CD4-positive, alpha-beta T cell (primary cell): ENCODE measurements at regions not wholly inside any gene's neighbourhood (a gene's known extent, or its start where the extent isn't known, plus 50 kb on each side); places are given as distances from the start of the nearest gene placed in this dataset.
"Not testable (repeated sequence)": the region's sequence is repeated elsewhere in the genome, so short reads cannot be mapped to it uniquely, and the experiment has no call there.

Experiments used
- ATAC-seq: fragments of 200-7000 bp; cut with Tn5 transposase; one replicate; pipeline ENCODE4 v1.10.0; 2022; ENCODE audit warnings: mild to moderate bottlenecking; ENCODE audit not compliant: poor library complexity
- CTCF ChIA-PET: fragments of 350-600 bp; sonication (Branson Sonifier 250); formaldehyde crosslinking; loops from one replicate; lab custom pipeline; 2021; ENCODE audit warnings: antibody characterized with exemption, inconsistent platforms; lab: Charles Lee
- POLR2A ChIA-PET: fragments of 350-600 bp; sonication (Branson Sonifier 250); formaldehyde crosslinking; loops from one replicate; lab custom pipeline; 2021; ENCODE audit warnings: antibody characterized with exemption, inconsistent platforms; lab: Charles Lee
- DNase-seq, 14 experiments: peaks; one replicate each; pipeline ENCODE4 v3.0.0-alpha.2; 2013 to 2020; ENCODE audit warnings: mixed read lengths in 2 of 14
- H3K27ac ChIP-seq, 2 donors: one replicate each; pipeline versions ENCODE4 v1.5.1 to v1.7.0; 2013; ENCODE audit warnings: low read length in 2 of 2, low read depth in 1 of 2, mild to moderate bottlenecking in 1 of 2
- H3K27me3 ChIP-seq, 2 experiments: 1 replicate in 1 of 2; 2 replicates in 1 of 2; pipeline versions ENCODE4 v1.6.1 to v1.7.0; 2013; ENCODE audit warnings: low read length in 2 of 2, control low read depth in 1 of 2, mild to moderate bottlenecking in 1 of 2, moderate library complexity in 1 of 2; ENCODE audit not compliant: insufficient read depth in 2 of 2, control insufficient read depth in 1 of 2
- H3K36me3 ChIP-seq: one replicate; pipeline ENCODE4 v1.6.1; 2013; ENCODE audit warnings: low read length, control low read depth; ENCODE audit not compliant: insufficient read depth
- H3K4me1 ChIP-seq: one replicate; pipeline ENCODE4 v1.6.1; 2013; ENCODE audit warnings: low read length, control low read depth; ENCODE audit not compliant: insufficient read depth
- H3K4me3 ChIP-seq: one replicate; pipeline ENCODE4 v1.5.1; 2013; ENCODE audit warnings: mild to moderate bottlenecking, low read length, moderate library complexity
- H3K9me3 ChIP-seq, 2 experiments: 1 replicate in 1 of 2; 2 replicates in 1 of 2; pipeline versions ENCODE4 v1.6.1 to v1.7.0; 2013; ENCODE audit warnings: low read length in 2 of 2, mild to moderate bottlenecking in 2 of 2, control low read depth in 1 of 2, moderate library complexity in 1 of 2; ENCODE audit not compliant: control insufficient read depth in 1 of 2, insufficient read depth in 1 of 2
- H3K27ac Mint-ChIP-seq: one replicate; pipeline ENCODE4 v1.8.0; 2020; ENCODE audit warnings: mixed read lengths
- H3K27me3 Mint-ChIP-seq: one replicate; pipeline ENCODE4 v1.8.0; 2021; ENCODE audit warnings: mixed read lengths
- H3K36me3 Mint-ChIP-seq: one replicate; pipeline ENCODE4 v1.8.0; 2021; ENCODE audit warnings: low read depth, mixed read lengths
- H3K4me1 Mint-ChIP-seq: one replicate; pipeline ENCODE4 v1.8.0; 2021; ENCODE audit warnings: low read depth, mixed read lengths
- H3K4me3 Mint-ChIP-seq: one replicate; pipeline ENCODE4 v1.8.0; 2020; ENCODE audit warnings: mild to moderate bottlenecking, mixed read lengths
- H3K9me3 Mint-ChIP-seq: one replicate; pipeline ENCODE4 v1.8.0; 2020; ENCODE audit warnings: mixed read lengths
- intact Hi-C, 2 experiments: fragments of 100-400 bp; cut with DNase I in 1 of 2; cut with micrococcal nuclease in 1 of 2; formaldehyde crosslinking; loops; one replicate each; pipeline versions ENCODE4 v1.15.1 to v1.9.0; 2023 to 2025; cut with DNase I, micrococcal nuclease
- TF ChIP-seq, protein P1 (sequence below): fragments of 200-600 bp; IDR thresholded peaks from one replicate; pipeline ENCODE4 v1.8.0; 2022; ENCODE audit warnings: antibody characterized with exemption, mild to moderate bottlenecking

- Mint-ChIP-seq H3K9me3 (peaks cover 10% of the 10 kb centered on the region), H3K27ac (no peak overlapping the region), H3K27me3 (no peaks in the 10 kb centered on the region), H3K4me3 (no peak overlapping the region), H3K4me1 (no peaks in the 10 kb centered on the region), H3K36me3 (no peaks in the 10 kb centered on the region)
- DNase-seq, result no peak
- peaks cover 0 to 2% of the 10 kb centered on the region in 2 experiments for H3K9me3 ChIP-seq
- intact Hi-C loops, result no loop called here
- POLR2A ChIA-PET, result no interaction called here
- CTCF ChIA-PET, result no interaction called here
- no peak for ATAC-seq
- H3K4me3 ChIP-seq, result no peak overlapping the region
- H3K27ac ChIP-seq, result no peak overlapping the region
- TF ChIP-seq, protein P1, sequence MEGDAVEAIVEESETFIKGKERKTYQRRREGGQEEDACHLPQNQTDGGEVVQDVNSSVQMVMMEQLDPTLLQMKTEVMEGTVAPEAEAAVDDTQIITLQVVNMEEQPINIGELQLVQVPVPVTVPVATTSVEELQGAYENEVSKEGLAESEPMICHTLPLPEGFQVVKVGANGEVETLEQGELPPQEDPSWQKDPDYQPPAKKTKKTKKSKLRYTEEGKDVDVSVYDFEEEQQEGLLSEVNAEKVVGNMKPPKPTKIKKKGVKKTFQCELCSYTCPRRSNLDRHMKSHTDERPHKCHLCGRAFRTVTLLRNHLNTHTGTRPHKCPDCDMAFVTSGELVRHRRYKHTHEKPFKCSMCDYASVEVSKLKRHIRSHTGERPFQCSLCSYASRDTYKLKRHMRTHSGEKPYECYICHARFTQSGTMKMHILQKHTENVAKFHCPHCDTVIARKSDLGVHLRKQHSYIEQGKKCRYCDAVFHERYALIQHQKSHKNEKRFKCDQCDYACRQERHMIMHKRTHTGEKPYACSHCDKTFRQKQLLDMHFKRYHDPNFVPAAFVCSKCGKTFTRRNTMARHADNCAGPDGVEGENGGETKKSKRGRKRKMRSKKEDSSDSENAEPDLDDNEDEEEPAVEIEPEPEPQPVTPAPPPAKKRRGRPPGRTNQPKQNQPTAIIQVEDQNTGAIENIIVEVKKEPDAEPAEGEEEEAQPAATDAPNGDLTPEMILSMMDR, result no peak
- H3K4me1 ChIP-seq, result no peaks in the 10 kb centered on the region
- no peaks in the 10 kb centered on the region for H3K27me3 ChIP-seq
- H3K36me3 ChIP-seq, result no peaks in the 10 kb centered on the region
Observed at GRCh38 chr9:106486685-106487084, 376.3 kb upstream of the ZNF462 start.

DNA sequence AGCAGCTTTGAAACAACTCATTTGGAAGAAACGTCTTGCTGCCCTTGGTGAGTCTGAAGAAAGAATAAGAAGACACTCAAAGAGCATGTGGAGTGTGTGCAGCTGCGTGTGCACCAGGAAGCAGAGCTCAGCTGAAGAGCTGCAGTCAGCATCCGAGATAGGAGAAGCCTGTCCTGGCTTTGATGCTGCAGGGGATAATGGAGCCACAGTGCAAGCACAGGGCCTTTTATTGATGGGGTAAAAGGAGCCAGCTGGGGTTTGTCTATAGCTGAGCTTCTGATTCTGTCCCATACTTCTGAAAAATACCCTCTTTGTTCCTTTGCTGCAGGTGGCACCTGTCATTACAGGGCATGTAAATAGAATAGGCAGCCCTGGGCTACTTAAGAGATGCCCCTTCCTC, 375.7 kb upstream of the ZNF462 start:
- POLR2A ChIA-PET, result no interaction called here
- CTCF ChIA-PET, result no interaction called here
- no peaks in the 10 kb centered on the region for H3K36me3 Mint-ChIP-seq

DNA sequence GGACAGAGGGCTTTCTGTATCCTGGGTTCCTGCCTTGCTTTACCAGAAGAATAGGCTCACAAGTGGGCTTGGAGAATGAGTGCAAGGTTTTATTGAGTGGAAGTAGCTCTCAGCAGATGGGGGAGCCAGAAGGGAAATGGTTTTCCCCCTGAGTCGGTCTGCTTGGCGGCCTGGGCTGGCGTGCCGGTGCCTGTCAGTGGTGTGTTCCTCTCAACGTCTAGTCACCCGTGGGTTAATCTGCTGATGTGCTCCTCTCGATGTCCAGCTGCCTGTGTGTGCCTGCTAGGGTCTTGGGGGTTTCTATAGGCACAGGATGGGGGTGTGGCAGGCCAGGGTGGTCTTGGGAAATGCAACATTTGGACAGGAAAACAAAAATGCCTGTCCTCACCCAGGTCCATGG, 370.8 kb upstream of the ZNF462 start:
- H3K27ac ChIP-seq, H3K4me3 Mint-ChIP-seq, intact Hi-C loops, H3K4me1 ChIP-seq, H3K27me3 Mint-ChIP-seq, POLR2A ChIA-PET, H3K27me3 ChIP-seq, H3K36me3 Mint-ChIP-seq, H3K4me1 Mint-ChIP-seq, DNase-seq, CTCF ChIA-PET, H3K4me3 ChIP-seq, H3K27ac Mint-ChIP-seq, ATAC-seq, H3K36me3 ChIP-seq: not testable (repeated sequence)
- peaks cover 11% of the 10 kb centered on the region for H3K9me3 Mint-ChIP-seq
- peaks cover 0 to 16% of the 10 kb centered on the region in 2 experiments for H3K9me3 ChIP-seq

More for the DNA sequence above, 375.7 kb upstream of the ZNF462 start:
- Mint-ChIP-seq H3K27me3 (no peaks in the 10 kb centered on the region), H3K9me3 (peaks cover 9% of the 10 kb centered on the region), H3K27ac (no peak overlapping the region), H3K4me1 (no peaks in the 10 kb centered on the region), H3K4me3 (no peak overlapping the region)
- no peak overlapping the region for H3K4me3 ChIP-seq
- H3K27me3 ChIP-seq, result no peaks in the 10 kb centered on the region
- H3K36me3 ChIP-seq, result no peaks in the 10 kb centered on the region
- peaks cover 0 to 8% of the 10 kb centered on the region in 2 experiments for H3K9me3 ChIP-seq
- H3K4me1 ChIP-seq, result no peaks in the 10 kb centered on the region
- ATAC-seq, result no peak
- TF ChIP-seq, protein P1, result no peak
- DNase-seq, result no peak
- intact Hi-C loops, result no loop called here
- H3K27ac ChIP-seq, result no peak overlapping the region

DNA sequence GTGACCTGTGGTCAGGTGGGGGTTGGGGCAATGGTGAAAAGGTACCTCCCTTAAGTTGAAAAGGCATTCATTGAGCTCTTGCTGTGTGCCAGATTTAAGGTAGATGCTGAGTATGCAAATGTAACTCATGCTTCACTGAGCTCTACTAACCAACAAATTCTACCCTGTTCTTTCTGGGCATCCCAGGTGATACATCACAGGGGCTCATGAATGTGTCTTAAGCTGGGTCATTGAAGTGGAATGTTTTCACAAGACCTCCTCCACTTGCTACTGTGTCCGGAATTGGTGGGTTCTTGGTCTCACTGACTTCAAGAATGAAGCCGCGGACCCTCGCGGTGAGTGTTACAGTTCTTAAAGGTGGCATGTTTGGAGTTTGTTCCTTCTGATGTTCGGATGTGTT, 362.8 kb upstream of the ZNF462 start:
- ATAC-seq (no peak), DNase-seq (no peak)
- peaks cover 6% of the 10 kb centered on the region for H3K9me3 Mint-ChIP-seq
- no peak overlapping the region for H3K4me3 Mint-ChIP-seq
- intact Hi-C loops, result no loop called here
- H3K36me3 Mint-ChIP-seq, result no peaks in the 10 kb centered on the region
- H3K9me3 ChIP-seq, result peaks cover 0 to 8% of the 10 kb centered on the region in 2 experiments
- no peak overlapping the region for H3K27ac Mint-ChIP-seq
- no peak overlapping the region for H3K27ac ChIP-seq
- TF ChIP-seq, protein P1, result no peak
- no peaks in the 10 kb centered on the region for H3K4me1 Mint-ChIP-seq
- H3K36me3 ChIP-seq, result no peaks in the 10 kb centered on the region
- POLR2A ChIA-PET, result no interaction called here
- CTCF ChIA-PET, result no interaction called here
- no peaks in the 10 kb centered on the region for H3K4me1 ChIP-seq
- H3K4me3 ChIP-seq, result no peak overlapping the region
- H3K27me3 Mint-ChIP-seq, result no peaks in the 10 kb centered on the region
- no peaks in the 10 kb centered on the region for H3K27me3 ChIP-seq

DNA sequence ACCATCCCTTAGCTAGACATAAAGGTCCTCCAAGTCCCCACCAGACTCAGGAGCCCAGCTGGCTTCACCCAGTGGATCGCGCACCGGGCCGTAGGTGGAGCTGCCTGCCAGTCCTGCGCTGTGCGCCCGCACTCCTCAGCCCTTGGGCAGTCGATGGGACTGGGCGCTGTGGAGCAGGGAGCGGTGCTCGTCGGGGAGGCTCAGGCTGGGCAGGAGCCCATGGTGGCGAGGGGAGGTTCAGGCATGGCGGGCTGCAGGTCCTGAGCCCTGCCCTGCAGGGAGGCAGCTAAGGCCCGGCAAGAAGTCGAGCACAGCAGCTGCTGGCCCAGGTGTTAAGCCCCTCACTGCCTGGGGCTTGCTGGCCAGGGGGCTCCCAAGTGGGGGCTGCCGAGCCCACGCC, 361.8 kb upstream of the ZNF462 start:
- CTCF ChIA-PET, result not testable (repeated sequence)

More for the DNA sequence above, 361.8 kb upstream of the ZNF462 start:
- H3K4me3 Mint-ChIP-seq, H3K27me3 Mint-ChIP-seq, ATAC-seq, DNase-seq, H3K27ac Mint-ChIP-seq, POLR2A ChIA-PET, H3K4me1 Mint-ChIP-seq, H3K9me3 Mint-ChIP-seq, H3K27me3 ChIP-seq, H3K36me3 ChIP-seq, H3K27ac ChIP-seq, intact Hi-C loops, H3K36me3 Mint-ChIP-seq, H3K4me1 ChIP-seq, H3K9me3 ChIP-seq, H3K4me3 ChIP-seq: not testable (repeated sequence)
